HG02973 (cell line): ENCODE measurements at regions not wholly inside any gene's neighbourhood (a gene's known extent, or its start where the extent isn't known, plus 50 kb on each side); places are given as distances from the start of the nearest gene placed in this dataset.

ENCODE experiments used
- ATAC-seq: cut with Tn5 transposase; IDR thresholded peaks from one replicate; pipeline ENCODE4 v1.9.1; 2021; ENCODE audit warnings: moderate library complexity; ENCODE audit not compliant: unreplicated experiment

- ATAC-seq = no peak
These were observed 127.8 kb downstream of the PTGER3 start for GRCh38 chr1:70919706-70920323.
